ENCODE measurements at regions not wholly inside any gene's neighbourhood (a gene's known extent, or its start where the extent isn't known, plus 50 kb on each side); places are given as distances from the start of the nearest gene placed in this dataset.

GRCh38 chr7:106717254-106717954, 56.4 kb upstream of the CCDC71L start:
- no peak for TF ChIP-seq EZH2phosphoT487 (conservative IDR thresholded peaks at IDR 0.05; ENCODE audit: low read length)
- TF ChIP-seq, protein P1, sequence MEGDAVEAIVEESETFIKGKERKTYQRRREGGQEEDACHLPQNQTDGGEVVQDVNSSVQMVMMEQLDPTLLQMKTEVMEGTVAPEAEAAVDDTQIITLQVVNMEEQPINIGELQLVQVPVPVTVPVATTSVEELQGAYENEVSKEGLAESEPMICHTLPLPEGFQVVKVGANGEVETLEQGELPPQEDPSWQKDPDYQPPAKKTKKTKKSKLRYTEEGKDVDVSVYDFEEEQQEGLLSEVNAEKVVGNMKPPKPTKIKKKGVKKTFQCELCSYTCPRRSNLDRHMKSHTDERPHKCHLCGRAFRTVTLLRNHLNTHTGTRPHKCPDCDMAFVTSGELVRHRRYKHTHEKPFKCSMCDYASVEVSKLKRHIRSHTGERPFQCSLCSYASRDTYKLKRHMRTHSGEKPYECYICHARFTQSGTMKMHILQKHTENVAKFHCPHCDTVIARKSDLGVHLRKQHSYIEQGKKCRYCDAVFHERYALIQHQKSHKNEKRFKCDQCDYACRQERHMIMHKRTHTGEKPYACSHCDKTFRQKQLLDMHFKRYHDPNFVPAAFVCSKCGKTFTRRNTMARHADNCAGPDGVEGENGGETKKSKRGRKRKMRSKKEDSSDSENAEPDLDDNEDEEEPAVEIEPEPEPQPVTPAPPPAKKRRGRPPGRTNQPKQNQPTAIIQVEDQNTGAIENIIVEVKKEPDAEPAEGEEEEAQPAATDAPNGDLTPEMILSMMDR (IDR thresholded peaks at IDR 0.05; ENCODE audit: insufficient read depth, low read length, poor library complexity, severe bottlenecking) = no peak
